ENCODE measurements at regions not wholly inside any gene's neighbourhood (a gene's known extent, or its start where the extent isn't known, plus 50 kb on each side); places are given as distances from the start of the nearest gene placed in this dataset.

GRCh38 chr15:60086681-60087429 lies 82.7 kb downstream of the FOXB1 start:
- TF ChIP-seq CTCF (IDR thresholded peaks at IDR 0.05): no peak
- no peaks in the 10 kb centered on the region for H3K4me1 Mint-ChIP-seq (ENCODE audit: unreplicated experiment)
- H3K36me3 Mint-ChIP-seq (ENCODE audit: unreplicated experiment): no peaks in the 10 kb centered on the region
- H3K4me3 Mint-ChIP-seq (ENCODE audit: unreplicated experiment): no peak overlapping the region
- H3K27me3 Mint-ChIP-seq (ENCODE audit: unreplicated experiment): peaks cover 36% of the 10 kb centered on the region
- H3K27ac Mint-ChIP-seq (ENCODE audit: unreplicated experiment): no peak overlapping the region
- no peak for DNase-seq (ENCODE audit: extremely low spot score, unreplicated experiment)
- H3K9me3 Mint-ChIP-seq (ENCODE audit: unreplicated experiment): no peaks in the 10 kb centered on the region

- TF ChIP-seq CTCF (IDR thresholded peaks at IDR 0.05): no peak
- no peak for DNase-seq (ENCODE audit: extremely low spot score, unreplicated experiment)
- no peak overlapping the region for H3K4me3 Mint-ChIP-seq (ENCODE audit: unreplicated experiment)
- H3K9me3 Mint-ChIP-seq (ENCODE audit: unreplicated experiment): no peaks in the 10 kb centered on the region
- H3K27ac Mint-ChIP-seq (ENCODE audit: unreplicated experiment): no peak overlapping the region
- H3K4me1 Mint-ChIP-seq (ENCODE audit: unreplicated experiment): no peaks in the 10 kb centered on the region
- H3K27me3 Mint-ChIP-seq (ENCODE audit: unreplicated experiment): peaks cover 38% of the 10 kb centered on the region
- H3K36me3 Mint-ChIP-seq (ENCODE audit: unreplicated experiment): no peaks in the 10 kb centered on the region
Observed at GRCh38 chr15:60087561-60087960, 83.5 kb downstream of the FOXB1 start.

GRCh38 chr15:60090747-60091146 lies 86.6 kb downstream of the FOXB1 start:
- TF ChIP-seq CTCF (IDR thresholded peaks at IDR 0.05): no peak
- Mint-ChIP-seq H3K4me3 (ENCODE audit: unreplicated experiment) (no peak overlapping the region), H3K27me3 (ENCODE audit: unreplicated experiment) (peaks cover 41% of the 10 kb centered on the region), H3K9me3 (ENCODE audit: unreplicated experiment) (no peaks in the 10 kb centered on the region), H3K4me1 (ENCODE audit: unreplicated experiment) (no peaks in the 10 kb centered on the region), H3K27ac (ENCODE audit: unreplicated experiment) (no peak overlapping the region), H3K36me3 (ENCODE audit: unreplicated experiment) (no peaks in the 10 kb centered on the region)
- DNase-seq (ENCODE audit: extremely low spot score, unreplicated experiment): no peak

DNA sequence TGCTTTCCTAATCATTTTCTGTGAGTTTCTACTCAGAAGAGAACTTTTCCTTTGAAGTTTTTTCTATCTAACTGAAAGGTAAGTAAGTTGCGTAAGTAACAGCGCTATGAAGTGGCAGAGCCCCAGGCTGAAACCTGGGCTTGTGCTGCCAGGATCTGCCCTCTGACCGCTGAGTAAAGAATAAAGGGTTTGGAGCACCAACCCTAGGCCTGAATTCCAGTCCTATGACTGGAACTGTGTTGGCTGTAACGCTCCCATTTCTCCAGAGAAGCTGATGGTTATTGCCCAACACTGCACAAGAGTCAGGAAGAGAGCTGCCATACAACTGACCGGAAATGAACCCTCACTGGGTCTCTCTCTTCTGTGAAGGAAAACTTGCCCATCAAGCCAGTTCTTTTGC lies 87.0 kb downstream of the FOXB1 start:
- H3K36me3 Mint-ChIP-seq (ENCODE audit: unreplicated experiment): no peaks in the 10 kb centered on the region
- DNase-seq (ENCODE audit: extremely low spot score, unreplicated experiment): no peak
- no peak overlapping the region for H3K4me3 Mint-ChIP-seq (ENCODE audit: unreplicated experiment)
- peaks cover 41% of the 10 kb centered on the region for H3K27me3 Mint-ChIP-seq (ENCODE audit: unreplicated experiment)
- H3K9me3 Mint-ChIP-seq (ENCODE audit: unreplicated experiment): peaks cover under 1% of the 10 kb centered on the region
- H3K4me1 Mint-ChIP-seq (ENCODE audit: unreplicated experiment): no peaks in the 10 kb centered on the region
- no peak for TF ChIP-seq CTCF (IDR thresholded peaks at IDR 0.05)
- H3K27ac Mint-ChIP-seq (ENCODE audit: unreplicated experiment): no peak overlapping the region

DNA sequence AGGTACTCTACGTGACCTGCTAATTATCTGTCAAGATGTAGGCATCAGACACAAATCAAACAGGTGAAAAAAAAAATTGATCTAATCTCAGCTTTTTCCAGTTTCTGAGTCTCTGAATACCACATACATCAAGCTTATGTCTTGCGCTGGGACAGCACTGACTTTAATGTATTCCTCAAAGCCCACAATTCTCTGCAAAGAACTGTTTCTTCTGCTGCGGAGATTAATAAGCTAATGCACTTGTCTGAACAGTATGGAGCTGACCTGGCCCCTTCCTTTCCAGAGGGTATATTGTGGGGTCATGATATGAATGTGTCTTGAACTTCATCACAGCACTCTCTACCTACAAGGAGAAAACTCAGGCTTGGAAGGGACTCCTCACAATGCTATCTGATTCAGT lies 87.8 kb downstream of the FOXB1 start:
- H3K36me3 Mint-ChIP-seq (ENCODE audit: unreplicated experiment): no peaks in the 10 kb centered on the region
- no peak for TF ChIP-seq CTCF (IDR thresholded peaks at IDR 0.05)
- H3K27me3 Mint-ChIP-seq (ENCODE audit: unreplicated experiment): peaks cover 41% of the 10 kb centered on the region
- peaks cover 5% of the 10 kb centered on the region for H3K9me3 Mint-ChIP-seq (ENCODE audit: unreplicated experiment)
- no peak overlapping the region for H3K27ac Mint-ChIP-seq (ENCODE audit: unreplicated experiment)
- no peaks in the 10 kb centered on the region for H3K4me1 Mint-ChIP-seq (ENCODE audit: unreplicated experiment)
- no peak for DNase-seq (ENCODE audit: extremely low spot score, unreplicated experiment)
- no peak overlapping the region for H3K4me3 Mint-ChIP-seq (ENCODE audit: unreplicated experiment)

Measured in osteocyte (in vitro differentiated cells).